Activated CD4-positive, alpha-beta memory T cell treated with anti-CD3 and anti-CD28 coated beads for 36 hours (primary cell): ENCODE measurements at regions not wholly inside any gene's neighbourhood (a gene's known extent, or its start where the extent isn't known, plus 50 kb on each side); places are given as distances from the start of the nearest gene placed in this dataset.
A peak's percentile ranks its signal among the peaks of the same experiment; 100 is the strongest.

Experiments used
- CTCF ChIA-PET: fragments of 350-600 bp; sonication (Branson Sonifier 250); formaldehyde crosslinking; loops from one replicate; lab custom pipeline; 2021; ENCODE audit warnings: antibody characterized with exemption, inconsistent platforms; lab: Charles Lee
- POLR2A ChIA-PET: fragments of 350-600 bp; sonication (Branson Sonifier 250); formaldehyde crosslinking; loops from one replicate; lab custom pipeline; 2021; ENCODE audit warnings: antibody characterized with exemption; lab: Charles Lee
- DNase-seq: peaks from one replicate; pipeline ENCODE4 v3.0.0-alpha.2; 2020
- H3K27ac Mint-ChIP-seq: one replicate; pipeline ENCODE4 v1.8.0; 2021; ENCODE audit warnings: mixed read lengths
- H3K27me3 Mint-ChIP-seq: one replicate; pipeline ENCODE4 v1.8.0; 2021; ENCODE audit warnings: mixed read lengths
- H3K36me3 Mint-ChIP-seq: one replicate; pipeline ENCODE4 v1.8.0; 2021; ENCODE audit warnings: mixed read lengths
- H3K4me1 Mint-ChIP-seq: one replicate; pipeline ENCODE4 v1.8.0; 2021; ENCODE audit warnings: low read depth, mixed read lengths
- H3K4me3 Mint-ChIP-seq: one replicate; pipeline ENCODE4 v1.8.0; 2021; ENCODE audit warnings: mild to moderate bottlenecking, mixed read lengths
- H3K9me3 Mint-ChIP-seq: one replicate; pipeline ENCODE4 v1.8.0; 2021; ENCODE audit warnings: mixed read lengths
- intact Hi-C: fragments of 100-400 bp; cut with micrococcal nuclease; formaldehyde crosslinking; loops from one replicate; pipeline ENCODE4 v1.15.1; 2023

DNA sequence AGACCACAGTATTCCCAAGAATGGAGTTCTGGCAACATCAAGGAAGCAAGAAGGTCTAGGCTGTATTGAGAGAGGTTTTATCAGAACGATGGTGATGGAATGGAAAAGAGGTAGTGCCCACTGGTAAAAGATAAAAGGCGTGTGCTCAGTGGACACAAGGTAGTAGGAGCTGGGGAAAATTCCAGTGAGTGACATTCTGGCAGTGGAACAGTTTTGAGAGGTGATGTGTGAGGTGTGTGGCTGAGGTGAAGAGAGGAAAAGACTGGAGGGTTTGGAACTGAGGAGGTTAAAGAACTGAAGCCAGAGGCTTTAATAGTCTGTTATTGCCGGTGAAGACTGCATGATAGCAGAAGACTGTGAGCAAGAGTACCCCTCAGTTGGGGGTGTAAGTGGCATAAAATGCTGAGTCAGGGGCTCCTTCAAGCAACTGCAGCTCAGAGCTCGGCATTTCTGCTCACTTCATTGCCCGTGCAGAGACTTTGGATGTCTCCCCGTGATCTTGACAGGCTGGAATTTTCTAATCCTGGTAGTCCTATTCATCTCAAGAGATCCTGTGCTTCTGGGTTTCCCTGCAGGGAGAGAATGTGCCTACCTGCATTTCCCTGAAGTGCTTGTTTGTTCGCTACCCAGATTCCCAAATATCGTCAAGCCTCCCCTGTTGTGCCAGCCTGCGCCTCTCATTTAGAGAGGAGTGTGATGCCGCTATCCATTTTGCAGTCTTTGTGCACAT is 191.0 kb downstream of the SATB1 start:
- ChIA-PET CTCF (no interaction called here), POLR2A (no interaction called here)
- Mint-ChIP-seq H3K4me3 (no peak overlapping the region), H3K36me3 (no peaks in the 10 kb centered on the region), H3K27me3 (peaks cover 22% of the 10 kb centered on the region), H3K4me1 (peaks cover 6% of the 10 kb centered on the region), H3K9me3 (no peaks in the 10 kb centered on the region), H3K27ac (no peak overlapping the region)
- intact Hi-C loops, result no loop called here
- DNase-seq, result no peak

DNA sequence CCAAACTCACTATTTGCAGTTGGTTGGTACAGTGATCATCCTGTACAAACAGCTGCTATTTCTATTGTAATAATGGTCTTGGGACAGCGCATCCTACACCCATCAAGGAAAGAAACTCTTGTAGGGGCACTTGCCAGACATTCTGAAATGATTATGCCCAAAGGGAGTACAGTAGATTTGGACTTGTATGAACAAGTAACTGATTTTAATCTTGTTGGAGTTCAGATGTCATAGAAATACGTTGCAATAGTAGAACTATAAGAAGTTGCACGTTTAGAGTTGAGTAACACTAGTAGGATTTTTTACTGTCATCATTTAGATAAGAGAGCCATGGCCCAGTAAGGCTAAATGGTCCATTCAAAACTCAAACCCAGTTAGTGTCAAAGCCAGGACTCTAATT is 192.8 kb downstream of the SATB1 start:
- peaks cover 4% of the 10 kb centered on the region for H3K4me1 Mint-ChIP-seq
- CTCF ChIA-PET, result no interaction called here
- H3K27me3 Mint-ChIP-seq, result peaks cover 18% of the 10 kb centered on the region
- H3K36me3 Mint-ChIP-seq, result no peaks in the 10 kb centered on the region
- H3K4me3 Mint-ChIP-seq, result no peak overlapping the region
- POLR2A ChIA-PET, result no interaction called here
- no peak for DNase-seq
- intact Hi-C loops, result no loop called here
- H3K27ac Mint-ChIP-seq, result no peak overlapping the region
- H3K9me3 Mint-ChIP-seq, result no peaks in the 10 kb centered on the region

DNA sequence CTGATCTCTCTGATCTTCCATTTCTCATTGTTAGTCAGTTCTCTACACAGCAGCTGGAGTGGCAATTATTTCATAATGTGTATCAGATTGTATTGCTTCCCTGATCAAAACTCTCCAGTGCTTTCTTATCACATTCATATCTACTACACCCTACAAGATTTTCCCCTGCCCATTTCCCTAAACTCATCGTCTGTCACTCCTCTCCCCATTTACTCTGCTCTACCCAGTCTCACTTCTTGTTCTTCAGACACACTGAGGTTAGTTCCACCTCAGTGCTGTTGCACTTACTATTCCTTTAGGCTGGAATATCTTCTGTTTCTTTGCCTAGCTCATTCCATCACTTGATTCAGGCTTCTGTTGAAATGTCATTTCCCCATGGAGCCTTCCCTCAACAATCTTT is 197.1 kb downstream of the SATB1 start:
- POLR2A ChIA-PET, result no interaction called here
- Mint-ChIP-seq H3K27ac (no peak overlapping the region), H3K36me3 (no peaks in the 10 kb centered on the region), H3K9me3 (no peaks in the 10 kb centered on the region), H3K4me3 (no peak overlapping the region), H3K4me1 (peaks cover 6% of the 10 kb centered on the region), H3K27me3 (peaks cover 4% of the 10 kb centered on the region)
- CTCF ChIA-PET, result no interaction called here
- no peak for DNase-seq
- intact Hi-C loops, result no loop called here

DNA sequence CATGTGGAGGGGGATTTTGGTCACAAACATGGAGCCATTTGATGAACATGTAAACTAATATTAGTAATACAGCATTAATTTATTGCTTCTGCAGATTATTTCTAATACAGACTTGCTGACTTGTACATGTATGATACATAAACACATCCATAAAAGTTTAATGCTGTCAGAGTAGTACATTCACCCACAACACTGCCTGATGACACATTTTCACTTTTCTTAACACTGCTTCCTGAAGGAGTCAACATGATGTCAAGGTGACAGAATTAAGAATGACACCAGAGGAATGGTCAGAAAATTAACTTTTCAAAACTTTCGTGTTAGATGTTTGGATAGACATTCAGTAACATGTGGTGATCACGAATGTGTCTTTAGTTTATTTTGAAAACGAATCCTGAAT is 199.4 kb downstream of the SATB1 start:
- no peak overlapping the region for H3K4me3 Mint-ChIP-seq
- no peaks in the 10 kb centered on the region for H3K36me3 Mint-ChIP-seq
- intact Hi-C loops, result no loop called here
- H3K4me1 Mint-ChIP-seq, result peaks cover 6% of the 10 kb centered on the region
- no peak for DNase-seq
- no peak overlapping the region for H3K27ac Mint-ChIP-seq
- H3K27me3 Mint-ChIP-seq, result peaks cover 4% of the 10 kb centered on the region
- H3K9me3 Mint-ChIP-seq, result no peaks in the 10 kb centered on the region
- CTCF ChIA-PET, result no interaction called here
- POLR2A ChIA-PET, result no interaction called here

DNA sequence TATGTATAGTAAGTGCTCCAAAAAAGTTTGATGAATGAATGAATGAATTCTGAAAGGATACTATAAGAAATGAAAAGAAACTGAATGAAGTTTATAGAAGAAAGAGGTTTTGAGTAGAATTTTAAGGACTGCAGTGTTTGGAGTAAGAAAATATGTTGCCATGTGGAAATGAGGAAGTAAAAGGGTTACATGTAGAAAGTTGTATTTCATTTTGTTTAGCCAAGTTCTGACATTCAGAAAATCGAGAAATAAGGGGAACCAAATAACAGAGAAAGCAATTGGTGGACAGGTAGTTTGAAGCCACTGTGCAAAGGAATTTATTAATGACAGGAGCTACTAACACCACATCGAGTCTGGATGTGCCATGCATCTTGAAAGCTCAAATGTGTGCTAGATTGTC is 200.7 kb downstream of the SATB1 start:
- POLR2A ChIA-PET, result interaction anchor here (0.5 kb wide), 1 partner anchor 645 kb away, joined by 3 read pairs; no protein-coding TSS in a partner anchor
- CTCF ChIA-PET, result no interaction called here

DNA sequence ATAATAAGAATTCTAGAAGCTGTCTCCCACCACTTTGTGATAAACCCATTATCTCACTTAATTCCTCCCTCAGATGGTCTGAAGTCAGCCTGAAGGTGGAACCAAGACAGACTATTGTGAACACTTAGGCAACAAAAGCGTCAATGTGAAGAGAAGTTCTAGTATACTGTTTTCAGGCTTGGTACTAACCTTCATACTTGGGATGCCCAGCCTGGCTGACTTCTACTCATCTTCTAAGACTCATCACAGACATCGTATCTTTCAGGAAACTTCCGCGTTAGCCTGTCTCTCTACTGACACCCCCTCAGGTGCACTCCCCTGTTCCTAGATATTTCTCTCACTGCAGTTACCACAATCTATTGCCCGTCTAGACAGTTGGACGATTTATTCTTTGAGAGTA is 201.2 kb downstream of the SATB1 start:
- intact Hi-C loops, result no loop called here
- no peak overlapping the region for H3K4me3 Mint-ChIP-seq
- H3K27me3 Mint-ChIP-seq, result peaks cover under 1% of the 10 kb centered on the region
- POLR2A ChIA-PET, result interaction anchor here (0.5 kb wide), 1 partner anchor 645 kb away, joined by 3 read pairs; no protein-coding TSS in a partner anchor
- DNase-seq, result no peak
- H3K4me1 Mint-ChIP-seq, result peaks cover 6% of the 10 kb centered on the region
- CTCF ChIA-PET, result no interaction called here
- H3K9me3 Mint-ChIP-seq, result no peaks in the 10 kb centered on the region
- no peaks in the 10 kb centered on the region for H3K36me3 Mint-ChIP-seq
- no peak overlapping the region for H3K27ac Mint-ChIP-seq

More for the DNA sequence above, 200.7 kb downstream of the SATB1 start:
- Mint-ChIP-seq H3K9me3 (no peaks in the 10 kb centered on the region), H3K4me1 (peaks cover 6% of the 10 kb centered on the region), H3K27ac (no peak overlapping the region), H3K4me3 (no peak overlapping the region), H3K36me3 (no peaks in the 10 kb centered on the region), H3K27me3 (peaks cover 2% of the 10 kb centered on the region)
- DNase-seq, result no peak
- intact Hi-C loops, result no loop called here

DNA sequence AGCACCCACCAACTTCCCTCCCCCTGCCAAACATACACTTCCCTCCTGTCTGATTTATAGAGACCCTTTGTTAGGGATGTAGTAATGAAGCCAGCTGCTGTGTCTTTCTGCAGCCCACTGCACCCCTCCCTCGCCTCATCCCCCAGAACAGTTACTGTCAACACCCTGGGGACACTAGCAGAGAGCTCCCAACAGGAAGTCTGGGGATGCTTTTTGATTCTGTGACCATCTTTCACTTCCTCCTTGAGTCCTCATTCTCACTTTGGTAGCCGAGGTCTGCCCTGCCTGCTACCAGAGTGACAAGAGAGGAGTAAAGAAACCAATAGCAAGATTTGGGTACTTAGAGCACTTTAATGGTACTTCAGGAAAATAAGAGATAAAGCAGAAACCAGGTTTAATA is 201.6 kb downstream of the SATB1 start:
- Mint-ChIP-seq H3K27ac (no peak overlapping the region), H3K27me3 (no peaks in the 10 kb centered on the region), H3K36me3 (no peaks in the 10 kb centered on the region), H3K4me3 (no peak overlapping the region), H3K9me3 (no peaks in the 10 kb centered on the region), H3K4me1 (peaks cover 6% of the 10 kb centered on the region)
- no peak for DNase-seq
- ChIA-PET CTCF (no interaction called here), POLR2A (no interaction called here)
- intact Hi-C loops, result no loop called here

DNA sequence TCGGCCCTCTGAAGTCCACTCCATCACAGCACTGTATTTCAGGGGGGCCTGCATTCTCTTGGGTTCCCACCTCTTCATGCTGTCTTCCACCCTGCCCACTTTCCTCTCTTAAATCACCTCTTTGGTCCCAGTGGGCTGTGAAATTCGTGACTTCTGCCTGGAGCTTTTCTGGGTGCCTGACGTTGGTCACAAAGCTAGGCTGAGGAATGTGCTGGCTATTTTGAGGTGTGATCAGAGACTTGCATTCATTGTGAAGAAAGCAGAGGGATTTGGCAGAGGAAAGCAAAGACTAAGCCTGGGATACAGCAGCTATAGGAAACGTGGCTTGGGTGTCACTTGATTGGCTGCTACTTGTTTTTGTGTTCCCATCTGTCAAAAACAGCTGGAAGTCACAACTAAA is 202.5 kb downstream of the SATB1 start:
- intact Hi-C loops, result no loop called here
- DNase-seq, result no peak
- no peaks in the 10 kb centered on the region for H3K27me3 Mint-ChIP-seq
- H3K27ac Mint-ChIP-seq, result no peak overlapping the region
- ChIA-PET CTCF (no interaction called here), POLR2A (no interaction called here)
- H3K9me3 Mint-ChIP-seq, result no peaks in the 10 kb centered on the region
- H3K36me3 Mint-ChIP-seq, result no peaks in the 10 kb centered on the region
- peaks cover 6% of the 10 kb centered on the region for H3K4me1 Mint-ChIP-seq
- H3K4me3 Mint-ChIP-seq, result no peak overlapping the region

DNA sequence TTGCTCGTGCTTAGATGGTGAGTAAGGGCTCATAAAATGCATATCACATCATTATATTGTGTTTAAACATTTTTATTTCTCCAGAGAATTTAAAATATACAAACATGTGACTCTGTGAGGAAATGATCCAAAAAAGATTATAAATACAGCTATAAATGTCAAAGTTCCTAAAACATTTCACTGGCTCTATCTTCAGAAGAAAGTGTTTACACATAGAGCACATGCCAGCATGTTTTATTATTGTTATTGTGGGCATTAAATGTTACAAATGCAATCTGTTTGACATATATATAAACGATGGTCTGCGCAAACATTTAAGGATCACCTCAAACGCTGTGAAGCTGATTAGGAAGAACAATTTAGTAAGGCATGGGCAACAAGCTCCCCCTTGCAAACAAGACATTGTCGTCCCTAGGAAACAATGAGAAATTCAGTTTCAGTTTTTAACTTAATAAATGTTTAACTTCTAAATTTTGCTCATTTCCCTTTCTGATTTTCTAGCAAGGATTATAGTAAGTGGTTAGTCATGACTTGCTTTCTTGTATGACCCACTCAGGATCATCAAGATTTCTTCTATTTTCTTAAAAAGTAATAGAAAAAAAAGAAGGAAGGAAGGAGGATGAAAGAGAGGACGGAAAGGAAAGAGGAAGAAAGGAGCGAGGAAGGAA is 207.5 kb downstream of the SATB1 start:
- DNase-seq, result no peak
- no peaks in the 10 kb centered on the region for H3K27me3 Mint-ChIP-seq
- H3K9me3 Mint-ChIP-seq, result no peaks in the 10 kb centered on the region
- no peak overlapping the region for H3K4me3 Mint-ChIP-seq
- ChIA-PET POLR2A (no interaction called here), CTCF (no interaction called here)
- intact Hi-C loops, result no loop called here
- no peak overlapping the region for H3K27ac Mint-ChIP-seq
- no peaks in the 10 kb centered on the region for H3K4me1 Mint-ChIP-seq
- H3K36me3 Mint-ChIP-seq, result no peaks in the 10 kb centered on the region

DNA sequence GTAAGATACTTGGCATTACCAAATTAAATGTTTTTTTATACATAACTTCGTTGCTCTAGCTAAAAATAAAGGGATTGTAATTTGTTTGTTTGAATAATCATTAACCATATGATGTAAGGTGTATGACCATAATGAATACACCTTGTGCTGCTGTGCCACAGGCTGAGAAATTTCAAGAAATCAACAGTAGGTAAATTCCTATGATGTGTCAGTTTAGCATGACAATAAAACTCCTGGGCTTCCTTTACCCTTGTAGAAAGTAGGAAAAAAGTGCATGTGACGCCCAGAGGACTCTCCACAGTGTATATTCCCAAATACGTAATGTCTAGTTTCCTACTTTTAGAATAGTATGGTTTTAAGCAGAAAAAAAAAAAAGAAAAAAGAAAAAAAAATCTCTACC is 208.1 kb downstream of the SATB1 start:
- POLR2A ChIA-PET, result no interaction called here

DNA sequence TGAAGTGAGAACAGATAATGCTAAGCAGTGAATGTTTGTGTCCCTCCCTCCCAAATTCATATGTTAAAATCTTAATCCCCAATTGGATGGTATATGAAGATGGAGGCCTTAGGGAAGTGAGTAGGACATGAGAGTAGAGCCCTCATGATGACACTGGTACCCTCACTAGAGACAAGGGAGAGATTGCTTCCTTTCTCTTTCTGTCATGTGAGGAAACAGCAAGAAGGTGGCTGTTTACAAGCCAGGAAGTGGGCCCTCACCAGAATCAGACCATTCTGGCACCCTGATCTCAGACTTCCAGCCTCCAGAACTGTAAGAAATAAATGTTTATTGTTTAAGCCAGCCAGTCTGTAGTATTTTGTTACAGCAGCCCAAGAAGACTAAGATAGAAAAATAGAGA is 209.5 kb downstream of the SATB1 start:
- H3K36me3 Mint-ChIP-seq, result no peaks in the 10 kb centered on the region
- ChIA-PET POLR2A (no interaction called here), CTCF (no interaction called here)
- no peaks in the 10 kb centered on the region for H3K4me1 Mint-ChIP-seq
- H3K27me3 Mint-ChIP-seq, result no peaks in the 10 kb centered on the region
- intact Hi-C loops, result no loop called here
- H3K9me3 Mint-ChIP-seq, result no peaks in the 10 kb centered on the region
- no peak for DNase-seq
- no peak overlapping the region for H3K27ac Mint-ChIP-seq
- no peak overlapping the region for H3K4me3 Mint-ChIP-seq

More for the DNA sequence above, 208.1 kb downstream of the SATB1 start:
- Mint-ChIP-seq H3K4me3 (no peak overlapping the region), H3K4me1 (no peaks in the 10 kb centered on the region), H3K36me3 (no peaks in the 10 kb centered on the region), H3K27me3 (no peaks in the 10 kb centered on the region), H3K9me3 (no peaks in the 10 kb centered on the region), H3K27ac (no peak overlapping the region)
- intact Hi-C loops, result no loop called here
- CTCF ChIA-PET, result no interaction called here
- DNase-seq, result no peak

DNA sequence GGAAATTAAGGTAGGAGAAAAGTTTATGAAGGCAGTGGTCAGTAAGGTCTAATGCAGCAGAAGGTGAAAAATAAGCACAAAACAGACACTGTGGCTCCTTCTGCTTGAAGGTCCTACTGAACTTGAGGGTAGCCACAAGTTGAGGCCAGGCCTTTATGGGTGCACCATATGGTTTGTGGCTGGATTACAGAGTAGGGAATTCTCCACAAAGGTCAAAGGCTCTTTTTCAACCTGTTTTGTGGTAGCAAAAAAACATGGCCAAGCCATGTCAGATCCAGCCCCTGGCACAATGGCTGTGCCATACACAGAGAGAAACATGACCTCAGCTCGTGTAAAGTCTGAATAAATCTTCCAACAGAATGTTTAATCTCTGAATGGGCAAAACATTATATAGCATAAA is 214.0 kb downstream of the SATB1 start:
- POLR2A ChIA-PET, result no interaction called here
- CTCF ChIA-PET, result no interaction called here
- Mint-ChIP-seq H3K27me3 (peaks cover 3% of the 10 kb centered on the region), H3K36me3 (no peaks in the 10 kb centered on the region), H3K4me1 (peaks cover 18% of the 10 kb centered on the region), H3K4me3 (no peak overlapping the region), H3K9me3 (no peaks in the 10 kb centered on the region), H3K27ac (no peak overlapping the region)
- DNase-seq, result no peak
- intact Hi-C loops, result no loop called here

DNA sequence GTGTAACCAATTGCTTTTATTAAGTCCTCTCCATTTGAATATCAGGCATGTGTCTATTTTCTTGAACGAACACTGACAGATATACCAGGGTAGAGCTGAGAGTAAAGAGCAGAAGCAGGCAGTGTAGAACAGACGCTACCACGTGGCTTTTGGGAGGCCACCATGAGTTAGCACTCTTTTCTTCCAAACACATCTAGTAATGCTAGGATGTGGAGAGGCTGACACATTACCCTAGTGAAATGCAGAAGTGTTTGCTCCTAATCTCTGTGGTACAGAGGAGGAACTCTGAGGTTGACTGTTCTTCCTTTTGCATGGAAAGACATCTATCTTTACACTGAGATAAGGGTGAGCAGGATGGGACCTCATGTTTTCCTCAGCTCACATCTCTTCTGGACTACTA is 216.3 kb downstream of the SATB1 start:
- POLR2A ChIA-PET, result no interaction called here
- DNase-seq, result peak; percentile 13
- intact Hi-C loops, result loop anchor here (5.0 kb wide), 1 partner anchor 107 kb away; no protein-coding TSS in a partner anchor
- Mint-ChIP-seq H3K4me3 (no peak overlapping the region), H3K4me1 (peaks cover 18% of the 10 kb centered on the region), H3K36me3 (no peaks in the 10 kb centered on the region), H3K27me3 (peaks cover 13% of the 10 kb centered on the region), H3K27ac (no peak overlapping the region), H3K9me3 (no peaks in the 10 kb centered on the region)
- CTCF ChIA-PET, result no interaction called here
